ENCODE measurements at regions not wholly inside any gene's neighbourhood (a gene's known extent, or its start where the extent isn't known, plus 50 kb on each side); places are given as distances from the start of the nearest gene placed in this dataset.

GRCh38 chr3:72418244-72418643 lies 430.0 kb downstream of the SHQ1 start:
- Histone ChIP-seq H4K91ac (replicated peaks; ENCODE audit: insufficient read length, low read length) (no peak overlapping the region), H3K79me2 (ENCODE audit: control insufficient read depth in 1 of 2, insufficient read depth in 2 of 2, low read length in 2 of 2) (peaks cover 34 to 100% of the 10 kb centered on the region in 2 experiments), H3K36me3 (ENCODE audit: control insufficient read depth in 2 of 4, insufficient read depth in 4 of 4, low read length in 3 of 4) (no peaks in the 10 kb centered on the region; a peak in 2 of 8 replicates), H3K56ac (replicated peaks; ENCODE audit: insufficient read length, low read depth, low read length) (no peak overlapping the region), H3K18ac (ENCODE audit: extremely low read depth, low read length) (no peak overlapping the region), H3K9ac (replicated peaks in 1 of 4; ENCODE audit: extremely low read depth in 1 of 4, low read depth in 3 of 4, low read length in 3 of 4) (no peak overlapping the region), H3K4me1 (replicated peaks in 1 of 4; ENCODE audit: control insufficient read depth in 3 of 4, insufficient read depth in 4 of 4, low read length in 3 of 4) (peaks cover 0 to 4% (median 0%) of the 10 kb centered on the region in 4 experiments; a peak in 3 of 7 replicates), H2BK5ac (ENCODE audit: low read depth, low read length) (no peak overlapping the region), H2BK15ac (ENCODE audit: low read length) (no peak overlapping the region), H3K4ac (replicated peaks; ENCODE audit: insufficient read length, low read depth, low read length) (no peak overlapping the region), H4K20me1 (replicated peaks in 1 of 2; ENCODE audit: control insufficient read depth in 1 of 2, insufficient read depth in 2 of 2, low read length in 2 of 2) (peaks cover 10 to 16% of the 10 kb centered on the region in 2 experiments), H3K23me2 (ENCODE audit: low read depth, low read length) (no peaks in the 10 kb centered on the region), H4K8ac (ENCODE audit: extremely low read depth, insufficient read depth, low read length) (no peak overlapping the region), H3K4me2 (ENCODE audit: insufficient read depth in 1 of 2, low read depth in 2 of 2, low read length in 2 of 2) (no peak overlapping the region), H2BK12ac (ENCODE audit: low read depth, low read length) (no peak overlapping the region), H3K79me1 (ENCODE audit: low read depth, low read length) (peaks cover 2% of the 10 kb centered on the region; the same call in 1 of the 2 replicates), H3K9me3 (ENCODE audit: insufficient read depth in 2 of 2, low read depth in 1 of 2, low read length in 1 of 2) (peaks cover 0 to 4% of the 10 kb centered on the region in 2 experiments; a peak in 1 of 4 replicates), H4K5ac (ENCODE audit: insufficient read length, low read depth, low read length) (no peak overlapping the region), H3K23ac (ENCODE audit: insufficient read length) (no peak overlapping the region), H3K27me3 (replicated peaks in 1 of 4; ENCODE audit: control insufficient read depth in 3 of 4, extremely low read depth in 1 of 4, insufficient read depth in 3 of 4, low read length in 3 of 4) (no peaks in the 10 kb centered on the region), H2AFZ (ENCODE audit: low read length) (no peak overlapping the region), H2AK5ac (ENCODE audit: low read depth, low read length) (no peak overlapping the region), H3K14ac (ENCODE audit: insufficient read length) (no peak overlapping the region), H3K4me3 (ENCODE audit: extremely low read depth in 1 of 4, insufficient read depth in 2 of 4, low read depth in 3 of 4, low read length in 4 of 4) (no peak overlapping the region), H3K27ac (ENCODE audit: low read depth, low read length) (no peak overlapping the region), H2BK20ac (ENCODE audit: low read length) (no peak overlapping the region), H2BK120ac (replicated peaks; ENCODE audit: low read depth, low read length) (no peak overlapping the region)
- TF ChIP-seq PHF8 (conservative IDR thresholded peaks at IDR 0.05; ENCODE audit: low read depth, low read length) (no peak), BRCA1 (IDR thresholded peaks at IDR 0.05; ENCODE audit: low read depth, low read length) (no peak), CEBPB (IDR thresholded peaks at IDR 0.05; ENCODE audit: low read depth, low read length) (no peak), HDAC6 (IDR thresholded peaks at IDR 0.05; ENCODE audit: low read depth, low read length) (no peak), RNF2 (IDR thresholded peaks at IDR 0.05; ENCODE audit: borderline replicate concordance, low read depth, low read length, missing control alignments, poor library complexity, severe bottlenecking) (no peak), EP300 (IDR thresholded peaks at IDR 0.05; ENCODE audit: borderline replicate concordance in 1 of 2, low read depth in 2 of 2, low read length in 2 of 2) (no peak), CHD1 (IDR thresholded peaks at IDR 0.05; ENCODE audit: low read depth, low read length) (no peak), SRF (IDR thresholded peaks at IDR 0.05; ENCODE audit: low read depth, low read length) (no peak), MAFK (IDR thresholded peaks at IDR 0.05; ENCODE audit: low read depth, low read length) (no peak), ATF3 (IDR thresholded peaks at IDR 0.05; ENCODE audit: insufficient read depth, low read depth, low read length) (no peak), GTF2F1 (IDR thresholded peaks at IDR 0.05; ENCODE audit: borderline replicate concordance, low read depth, low read length) (no peak), POLR2A (IDR thresholded peaks at IDR 0.05; ENCODE audit: control extremely low read depth in 1 of 2, low read depth in 2 of 2, low read length in 2 of 2) (no peak)
- ChIA-PET POLR2A (ENCODE audit: partially characterized antibody) (no interaction called here), CTCF (ENCODE audit: partially characterized antibody) (interaction anchor here (1.6 to 1.8 kb wide), 3 partner anchors 11 to 25 kb away, joined by 4 to 5 read pairs (median 5); no protein-coding TSS in a partner anchor)
- DNase-seq (ENCODE audit: low read depth in 1 of 2, low spot score in 2 of 2): no peak
- no peak for FAIRE-seq

Measured in H1 (cell line).